GM18861 (cell line): ENCODE measurements at regions not wholly inside any gene's neighbourhood (a gene's known extent, or its start where the extent isn't known, plus 50 kb on each side); places are given as distances from the start of the nearest gene placed in this dataset.

Source experiments
- ATAC-seq: cut with Tn5 transposase; IDR thresholded peaks from one replicate; pipeline ENCODE4 v1.9.1; 2021; ENCODE audit not compliant: unreplicated experiment

GRCh38 chrX:26411045-26411444, 195.1 kb downstream of the MAGEB5 start:
- no peak for ATAC-seq

GRCh38 chrX:26409636-26410035, 193.7 kb downstream of the MAGEB5 start:
- no peak for ATAC-seq

GRCh38 chrX:26387906-26388305, 171.9 kb downstream of the MAGEB5 start:
- no peak for ATAC-seq

GRCh38 chrX:26376037-26376708, 160.2 kb downstream of the MAGEB5 start:
- ATAC-seq, result no peak

GRCh38 chrX:26375346-26375745, 159.4 kb downstream of the MAGEB5 start:
- no peak for ATAC-seq

- no peak for ATAC-seq
These were observed 157.9 kb downstream of the MAGEB5 start for GRCh38 chrX:26373829-26374228.

- ATAC-seq, result no peak
These were observed 137.0 kb downstream of the MAGEB5 start for GRCh38 chrX:26352891-26353430.

GRCh38 chrX:26347171-26347570, 131.2 kb downstream of the MAGEB5 start:
- no peak for ATAC-seq

GRCh38 chrX:26334232-26334631, 118.3 kb downstream of the MAGEB5 start:
- ATAC-seq, result no peak

GRCh38 chrX:26328608-26329319, 112.8 kb downstream of the MAGEB5 start:
- no peak for ATAC-seq

- no peak for ATAC-seq
These were observed 93.3 kb downstream of the MAGEB5 start for GRCh38 chrX:26309262-26309661.

- no peak for ATAC-seq
These were observed 79.5 kb downstream of the MAGEB5 start for GRCh38 chrX:26295425-26295824.

GRCh38 chrX:26286836-26287235, 70.9 kb downstream of the MAGEB5 start:
- ATAC-seq, result no peak
